ENCODE measurements at regions not wholly inside any gene's neighbourhood (a gene's known extent, or its start where the extent isn't known, plus 50 kb on each side); places are given as distances from the start of the nearest gene placed in this dataset.

GRCh38 chr1:221912230-221912629 is 170.3 kb upstream of the DUSP10 start:
- no peak overlapping the region for H3K4me2 ChIP-seq (ENCODE audit: insufficient read depth, insufficient read length, low read length)
- no peaks in the 10 kb centered on the region for H3K27me3 ChIP-seq (ENCODE audit: insufficient read depth, low read length)
- H4K91ac ChIP-seq (ENCODE audit: insufficient read length, low read depth, low read length) = no peak overlapping the region
- no peak overlapping the region for H3T11ph ChIP-seq (ENCODE audit: low read length)
- H3K9ac ChIP-seq (ENCODE audit: extremely low read depth, insufficient read length, low read length) = no peak overlapping the region
- TF ChIP-seq CTCF (conservative IDR thresholded peaks at IDR 0.05) = no peak
- no peaks in the 10 kb centered on the region for H3K4me1 ChIP-seq (ENCODE audit: insufficient read depth, low read length)
- no peak for DNase-seq
- no peaks in the 10 kb centered on the region for H3K23me2 ChIP-seq (ENCODE audit: insufficient read length, low read depth, low read length, poor library complexity, severe bottlenecking)
- H2BK12ac ChIP-seq (ENCODE audit: insufficient read length, low read depth, low read length) = no peak overlapping the region
- Mint-ChIP-seq H3K27me3 (ENCODE audit: low read depth) (no peaks in the 10 kb centered on the region), H3K27ac (no peak overlapping the region), H3K4me1 (no peaks in the 10 kb centered on the region), H3K4me3 (no peak overlapping the region), H3K36me3 (ENCODE audit: insufficient read depth in 1 of 3, low read depth in 3 of 3) (no peaks in the 10 kb centered on the region), H3K9me3 (no peaks in the 10 kb centered on the region)
- no peaks in the 10 kb centered on the region for H3K9me3 ChIP-seq (ENCODE audit: control insufficient read depth, low read depth, low read length)
- H2BK5ac ChIP-seq (ENCODE audit: insufficient read length, low read length) = no peak overlapping the region
- H3K27ac ChIP-seq (ENCODE audit: insufficient read length, low read depth, low read length) = no peak overlapping the region
- no peak overlapping the region for H2BK20ac ChIP-seq (ENCODE audit: low read depth, low read length, poor library complexity, severe bottlenecking)
- no peak overlapping the region for H4K5ac ChIP-seq (ENCODE audit: insufficient read length, low read depth, low read length)
- H2AFZ ChIP-seq (ENCODE audit: low read length) = no peak overlapping the region
- H3K56ac ChIP-seq (ENCODE audit: insufficient read length, low read depth, low read length) = no peak overlapping the region
- no peak overlapping the region for H3K23ac ChIP-seq (ENCODE audit: insufficient read length, low read depth, low read length)
- no peak overlapping the region for H2BK120ac ChIP-seq (ENCODE audit: low read depth, low read length, poor library complexity, severe bottlenecking)
- no peak overlapping the region for H2BK15ac ChIP-seq (ENCODE audit: low read depth, low read length)
- H3K4ac ChIP-seq (ENCODE audit: low read depth, low read length) = no peak overlapping the region
- H3K79me1 ChIP-seq (ENCODE audit: insufficient read depth, low read depth, low read length, poor library complexity, severe bottlenecking) = no peaks in the 10 kb centered on the region
- no peak overlapping the region for H3K18ac ChIP-seq (ENCODE audit: insufficient read length, low read depth, low read length)
- H2AK5ac ChIP-seq (ENCODE audit: insufficient read length, low read length) = no peak overlapping the region
- no peak overlapping the region for H3K14ac ChIP-seq (ENCODE audit: insufficient read depth, low read length)
- no peak overlapping the region for H4K8ac ChIP-seq (replicated peaks; ENCODE audit: insufficient read length, low read depth, low read length)
- no peaks in the 10 kb centered on the region for H4K20me1 ChIP-seq (ENCODE audit: control insufficient read depth, insufficient read depth, insufficient read length)
- H3K79me2 ChIP-seq (ENCODE audit: insufficient read depth, low read length) = no peaks in the 10 kb centered on the region
